Esophagus squamous epithelium (tissue), 5 donors: ENCODE measurements at regions not wholly inside any gene's neighbourhood (a gene's known extent, or its start where the extent isn't known, plus 50 kb on each side); places are given as distances from the start of the nearest gene placed in this dataset.

Experiments
- DNase-seq: peaks from one replicate; lab custom pipeline; 2025; lab: John Stamatoyannopoulos, UW
- H3K27ac ChIP-seq, 4 donors: fragments of 200-600 bp; sonication (generic); one replicate each; pipeline ENCODE4 v1.5.1; 2016 to 2019; ENCODE audit warnings: mild to moderate bottlenecking in 1 of 4
- H3K27me3 ChIP-seq, 4 donors: fragments of 200-600 bp; sonication (generic); 1 replicate in 3 of 4; 2 replicates in 1 of 4; pipeline versions ENCODE4 v1.5.1 to v1.6.0; 2017 to 2021; ENCODE audit warnings: antibody characterized with exemption in 1 of 4
- H3K36me3 ChIP-seq, 3 donors: fragments of 200-600 bp; sonication (generic); one replicate each; pipeline ENCODE4 v1.5.1; 2016 to 2019
- H3K4me1 ChIP-seq, 3 donors: fragments of 200-600 bp; sonication (generic); one replicate each; pipeline ENCODE4 v1.5.1; 2017 to 2019
- H3K4me3 ChIP-seq, 4 donors: fragments of 200-600 bp; sonication (generic); 1 replicate in 3 of 4; 2 replicates in 1 of 4; pipeline ENCODE4 v1.5.1; 2016 to 2019; ENCODE audit warnings: mild to moderate bottlenecking in 2 of 4, moderate library complexity in 1 of 4
- H3K9me3 ChIP-seq, 3 donors: fragments of 200-600 bp; sonication (generic); one replicate each; pipeline ENCODE4 v1.5.1; 2016 to 2019
- POLR2A ChIP-seq, 4 donors: fragments of 450-650 bp; IDR thresholded peaks; one replicate each; pipeline ENCODE4 v1.6.1; 2017; ENCODE audit warnings: antibody characterized with exemption in 4 of 4, mild to moderate bottlenecking in 4 of 4, moderate library complexity in 3 of 4
- WGBS, 2 donors: methylation state at CpG; one replicate each; pipeline ENCODE4 v1.1.5; 2018; 5-methylcytosine and 5-hydroxymethylcytosine counted together
- intact Hi-C: fragments of 100-400 bp; cut with DNase I; formaldehyde crosslinking; loops from one replicate; pipeline ENCODE4 v1.15.0; 2022
- TF ChIP-seq, protein P1 (sequence below), 6 experiments: fragments of 450-650 bp in 4 of 6; fragments of 200-600 bp in 2 of 6; sonication (generic) in 2 of 6; IDR thresholded peaks; one replicate each; pipeline ENCODE4 v1.5.1; 2016 to 2019; ENCODE audit warnings: antibody characterized with exemption in 6 of 6, mild to moderate bottlenecking in 4 of 6, moderate library complexity in 4 of 6
- donor health status: DM: yes; HTN: yes; CAD: no.

DNA sequence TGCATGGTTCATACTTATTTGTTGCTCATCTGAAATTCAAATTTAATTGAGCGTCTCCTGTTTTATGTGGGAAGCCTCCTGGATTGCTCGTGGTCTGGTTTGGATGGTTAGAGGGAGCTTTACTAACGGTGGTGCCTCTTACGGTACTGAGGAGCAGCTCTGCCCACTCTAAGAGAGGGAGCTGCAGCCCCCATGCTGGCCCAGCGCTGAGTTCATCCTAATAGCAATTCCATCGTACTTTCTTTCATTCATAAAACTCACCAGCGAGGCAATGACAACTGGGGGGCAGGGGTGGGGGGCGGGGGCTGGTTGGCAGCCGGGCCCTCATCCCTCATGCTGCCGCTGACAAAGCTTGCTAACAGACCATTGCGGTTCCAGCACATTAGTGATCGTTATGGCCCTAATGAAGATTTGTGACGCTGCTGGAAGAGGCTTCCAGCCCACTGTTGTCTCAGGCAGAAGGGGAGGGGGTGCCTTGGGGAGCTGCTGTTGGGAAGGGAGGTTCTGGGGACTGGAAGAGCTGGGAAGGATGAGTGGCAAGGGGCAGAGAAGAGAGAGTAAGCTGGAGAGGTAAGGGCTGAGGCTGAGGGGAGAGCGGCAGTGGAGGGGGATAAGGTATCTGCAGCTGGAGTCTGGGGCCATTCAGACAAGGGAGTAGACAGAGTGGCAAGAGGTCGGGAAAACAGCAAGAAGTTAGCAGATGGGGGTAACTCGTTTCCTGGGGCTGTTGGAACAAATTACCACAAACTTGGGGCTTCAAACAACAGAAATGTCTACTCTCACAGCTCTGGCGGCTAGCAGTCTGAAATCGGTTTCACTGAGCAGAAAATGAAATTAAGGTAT is 238.1 kb downstream of the LPIN1 start:
- WGBS, 2 donors, result 92% methylated on average over 11 to 17 of the region's 18 CpGs
- DNase-seq, result no peak
- Histone ChIP-seq H3K4me3 (no peak overlapping the region), H3K4me1 (peaks cover 0 to 12% (median 2%) of the 10 kb centered on the region in 3 donors), H3K27ac (no peak overlapping the region), H3K27me3 (peaks cover 0 to 26% (median 0%) of the 10 kb centered on the region in 4 donors), H3K36me3 (no peaks in the 10 kb centered on the region), H3K9me3 (peaks cover 0 to 5% (median 0%) of the 10 kb centered on the region in 3 donors)
- TF ChIP-seq, protein P1, sequence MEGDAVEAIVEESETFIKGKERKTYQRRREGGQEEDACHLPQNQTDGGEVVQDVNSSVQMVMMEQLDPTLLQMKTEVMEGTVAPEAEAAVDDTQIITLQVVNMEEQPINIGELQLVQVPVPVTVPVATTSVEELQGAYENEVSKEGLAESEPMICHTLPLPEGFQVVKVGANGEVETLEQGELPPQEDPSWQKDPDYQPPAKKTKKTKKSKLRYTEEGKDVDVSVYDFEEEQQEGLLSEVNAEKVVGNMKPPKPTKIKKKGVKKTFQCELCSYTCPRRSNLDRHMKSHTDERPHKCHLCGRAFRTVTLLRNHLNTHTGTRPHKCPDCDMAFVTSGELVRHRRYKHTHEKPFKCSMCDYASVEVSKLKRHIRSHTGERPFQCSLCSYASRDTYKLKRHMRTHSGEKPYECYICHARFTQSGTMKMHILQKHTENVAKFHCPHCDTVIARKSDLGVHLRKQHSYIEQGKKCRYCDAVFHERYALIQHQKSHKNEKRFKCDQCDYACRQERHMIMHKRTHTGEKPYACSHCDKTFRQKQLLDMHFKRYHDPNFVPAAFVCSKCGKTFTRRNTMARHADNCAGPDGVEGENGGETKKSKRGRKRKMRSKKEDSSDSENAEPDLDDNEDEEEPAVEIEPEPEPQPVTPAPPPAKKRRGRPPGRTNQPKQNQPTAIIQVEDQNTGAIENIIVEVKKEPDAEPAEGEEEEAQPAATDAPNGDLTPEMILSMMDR (IDR thresholded peaks at IDR 0.05), result no peak
- no peak for TF ChIP-seq POLR2A (IDR thresholded peaks at IDR 0.05)
- intact Hi-C loops, result no loop called here

- Histone ChIP-seq H3K4me1 (peaks cover 0 to 12% (median 2%) of the 10 kb centered on the region in 3 donors), H3K9me3 (peaks cover 0 to 5% (median 0%) of the 10 kb centered on the region in 3 donors), H3K27me3 (peaks cover 0 to 26% (median 0%) of the 10 kb centered on the region in 4 donors), H3K27ac (no peak overlapping the region), H3K4me3 (no peak overlapping the region), H3K36me3 (no peaks in the 10 kb centered on the region)
- intact Hi-C loops, result no loop called here
- no peak for TF ChIP-seq POLR2A (IDR thresholded peaks at IDR 0.05)
- TF ChIP-seq, protein P1 (IDR thresholded peaks at IDR 0.05), result no peak
- DNase-seq, result no peak
- 49 to 52% methylated on average over 3 to 4 of the region's 4 CpGs for WGBS, 2 donors
Observed at GRCh38 chr2:11985817-11986566, 239.6 kb downstream of the LPIN1 start.

- TF ChIP-seq, protein P1 (IDR thresholded peaks at IDR 0.05), result no peak
- TF ChIP-seq POLR2A (IDR thresholded peaks at IDR 0.05), result no peak
- intact Hi-C loops, result no loop called here
- DNase-seq, result no peak
- WGBS, 2 donors, result 52 to 100% methylated on average over 2 of the region's 3 CpGs
- no peak overlapping the region for H3K27ac ChIP-seq
- H3K4me3 ChIP-seq, result no peak overlapping the region
- peaks cover 0 to 2% (median 0%) of the 10 kb centered on the region in 3 donors for H3K9me3 ChIP-seq
- peaks cover 0 to 12% (median 2%) of the 10 kb centered on the region in 3 donors for H3K4me1 ChIP-seq
- peaks cover 0 to 26% (median 0%) of the 10 kb centered on the region in 4 donors for H3K27me3 ChIP-seq
- no peaks in the 10 kb centered on the region for H3K36me3 ChIP-seq
Observed at GRCh38 chr2:11987151-11987550, 240.7 kb downstream of the LPIN1 start.

- TF ChIP-seq, protein P1 (IDR thresholded peaks at IDR 0.05), result no peak
- TF ChIP-seq POLR2A (IDR thresholded peaks at IDR 0.05), result no peak
- Histone ChIP-seq H3K27me3 (peaks cover 0 to 17% (median 0%) of the 10 kb centered on the region in 4 donors), H3K4me3 (no peak overlapping the region), H3K9me3 (no peaks in the 10 kb centered on the region), H3K4me1 (peaks cover 0 to 12% (median 2%) of the 10 kb centered on the region in 3 donors), H3K36me3 (no peaks in the 10 kb centered on the region), H3K27ac (no peak overlapping the region)
- intact Hi-C loops, result no loop called here
- no peak for DNase-seq
- WGBS, 2 donors, result 77 to 79% methylated on average over 14 of the region's 14 CpGs
Observed at GRCh38 chr2:11988691-11989353, 242.4 kb downstream of the LPIN1 start.
